H1 (cell line): ENCODE measurements at regions not wholly inside any gene's neighbourhood (a gene's known extent, or its start where the extent isn't known, plus 50 kb on each side); places are given as distances from the start of the nearest gene placed in this dataset.
"Not testable (repeated sequence)": the region's sequence is repeated elsewhere in the genome, so short reads cannot be mapped to it uniquely, and the experiment has no call there.

Source experiments
- CTCF ChIA-PET: fragments of 300-600 bp; sonication (Branson Sonifier 250); formaldehyde crosslinking; loops from one replicate; lab custom pipeline; 2021; ENCODE audit not compliant: partially characterized antibody; lab: Charles Lee
- POLR2A ChIA-PET: fragments of 300-600 bp; sonication (Branson Sonifier 250); formaldehyde crosslinking; loops from one replicate; lab custom pipeline; 2021; ENCODE audit warnings: inconsistent platforms; ENCODE audit not compliant: partially characterized antibody; lab: Charles Lee
- DNase-seq, 2 experiments: peaks; one replicate each; pipeline versions ENCODE4 v3.0.0 to v3.0.0-alpha.2; 2010 to 2022; ENCODE audit warnings: low spot score in 2 of 2, low read depth in 1 of 2, mixed read lengths in 1 of 2
- FAIRE-seq: peaks from 2 replicates; lab custom pipeline; 2011; peaks lifted over from hg19 to GRCh38; lab: Jason Lieb, UNC
- H2AFZ ChIP-seq: 2 replicates; pipeline ENCODE4 v1.8.1; 2012; ENCODE audit warnings: low read length, inconsistent platforms
- H2AK5ac ChIP-seq: 2 replicates; pipeline ENCODE4 v1.6.1; 2013; ENCODE audit warnings: low read depth, low read length
- H2BK120ac ChIP-seq: replicated peaks from 2 replicates; pipeline ENCODE3; 2013; ENCODE audit warnings: low read depth, low read length, inconsistent platforms
- H2BK12ac ChIP-seq: 2 replicates; pipeline ENCODE4 v1.6.1; 2013; ENCODE audit warnings: low read depth, low read length
- H2BK15ac ChIP-seq: 2 replicates; pipeline ENCODE4 v1.6.1; 2013; ENCODE audit warnings: low read length
- H2BK20ac ChIP-seq: 2 replicates; pipeline ENCODE4 v1.6.1; 2013; ENCODE audit warnings: low read length
- H2BK5ac ChIP-seq: 2 replicates; pipeline ENCODE4 v1.6.1; 2013; ENCODE audit warnings: low read depth, low read length
- H3K14ac ChIP-seq: 2 replicates; pipeline ENCODE4 v1.6.1; 2013; ENCODE audit warnings: inconsistent platforms; ENCODE audit not compliant: insufficient read length
- H3K18ac ChIP-seq: 2 replicates; pipeline ENCODE4 v1.6.1; 2013; ENCODE audit warnings: low read length; ENCODE audit errors: extremely low read depth
- H3K23ac ChIP-seq: 2 replicates; pipeline ENCODE4 v1.6.1; 2013; ENCODE audit warnings: inconsistent platforms; ENCODE audit not compliant: insufficient read length
- H3K23me2 ChIP-seq: 2 replicates; pipeline ENCODE4 v1.6.1; 2013; ENCODE audit warnings: low read depth, low read length
- H3K27ac ChIP-seq: 2 replicates; pipeline ENCODE4 v1.6.1; 2011; ENCODE audit warnings: low read depth, low read length, inconsistent platforms
- H3K27me3 ChIP-seq, 4 experiments: replicated peaks in 1 of 4; 1 replicate in 1 of 4; 2 replicates in 3 of 4; pipeline versions ENCODE4 v1.6.1 to v1.8.1; 2011 to 2013; ENCODE audit warnings: low read length in 3 of 4, mild to moderate bottlenecking in 3 of 4, inconsistent platforms in 2 of 4, mixed read lengths in 2 of 4, moderate library complexity in 1 of 4; ENCODE audit not compliant: control insufficient read depth in 3 of 4, insufficient read depth in 3 of 4; ENCODE audit errors: extremely low read depth in 1 of 4
- H3K36me3 ChIP-seq, 4 experiments: 2 replicates each; pipeline versions ENCODE4 v1.6.1 to v1.8.1; 2011 to 2013; ENCODE audit warnings: mild to moderate bottlenecking in 4 of 4, low read length in 3 of 4, moderate library complexity in 2 of 4, control low read depth in 1 of 4, inconsistent platforms in 1 of 4; ENCODE audit not compliant: insufficient read depth in 4 of 4, control insufficient read depth in 2 of 4
- H3K4ac ChIP-seq: replicated peaks from 2 replicates; pipeline ENCODE3; 2013; ENCODE audit warnings: low read length, low read depth, mixed read lengths, inconsistent platforms; ENCODE audit not compliant: insufficient read length
- H3K4me1 ChIP-seq, 4 experiments: replicated peaks in 1 of 4; 1 replicate in 1 of 4; 2 replicates in 3 of 4; pipeline versions ENCODE4 v1.6.1 to v1.8.1; 2011 to 2013; ENCODE audit warnings: low read length in 3 of 4, inconsistent platforms in 2 of 4, mixed read lengths in 1 of 4; ENCODE audit not compliant: insufficient read depth in 4 of 4, control insufficient read depth in 3 of 4
- H3K4me2 ChIP-seq, 2 experiments: 2 replicates each; pipeline versions ENCODE4 v1.6.1 to v1.8.1; 2011 to 2013; ENCODE audit warnings: low read depth in 2 of 2, low read length in 2 of 2, control low read depth in 1 of 2, inconsistent platforms in 1 of 2, mild to moderate bottlenecking in 1 of 2; ENCODE audit not compliant: insufficient read depth in 1 of 2
- H3K4me3 ChIP-seq, 4 experiments: fragments of 200-600, 300-600 bp in 1 of 4; sonication (generic), shearing (Covaris generic), sonication (Bioruptor Twin) in 1 of 4; 2 replicates each; pipeline versions ENCODE4 v1.5.1 to v1.8.1; 2011 to 2016; ENCODE audit warnings: low read length in 4 of 4, low read depth in 3 of 4, control low read depth in 2 of 4, inconsistent platforms in 2 of 4, mild to moderate bottlenecking in 2 of 4, mixed read lengths in 1 of 4, moderate library complexity in 1 of 4; ENCODE audit not compliant: insufficient read depth in 2 of 4; ENCODE audit errors: extremely low read depth in 1 of 4
- H3K56ac ChIP-seq: replicated peaks from 2 replicates; pipeline ENCODE3; 2013; ENCODE audit warnings: low read depth, mild to moderate bottlenecking, mixed read lengths, low read length, inconsistent platforms; ENCODE audit not compliant: insufficient read length
- H3K79me1 ChIP-seq: 2 replicates; pipeline ENCODE4 v1.6.1; 2013; ENCODE audit warnings: low read depth, low read length, control low read depth
- H3K79me2 ChIP-seq, 2 experiments: 2 replicates each; pipeline versions ENCODE4 v1.6.1 to v1.8.1; 2012 to 2013; ENCODE audit warnings: low read length in 2 of 2, mild to moderate bottlenecking in 2 of 2, inconsistent platforms in 1 of 2; ENCODE audit not compliant: insufficient read depth in 2 of 2, control insufficient read depth in 1 of 2
- H3K9ac ChIP-seq, 4 experiments: replicated peaks in 1 of 4; 1 replicate in 1 of 4; 2 replicates in 3 of 4; pipeline versions ENCODE4 v1.6.1 to v1.8.1; 2011 to 2013; ENCODE audit warnings: low read depth in 3 of 4, low read length in 3 of 4, control low read depth in 2 of 4, mild to moderate bottlenecking in 2 of 4, moderate library complexity in 2 of 4, inconsistent platforms in 1 of 4; ENCODE audit errors: extremely low read depth in 1 of 4
- H3K9me3 ChIP-seq, 2 experiments: 2 replicates each; pipeline versions ENCODE4 v1.6.1 to v1.8.1; 2012 to 2013; ENCODE audit warnings: mild to moderate bottlenecking in 2 of 2, moderate library complexity in 2 of 2, control low read depth in 1 of 2, inconsistent platforms in 1 of 2, low read depth in 1 of 2, low read length in 1 of 2, mixed read lengths in 1 of 2; ENCODE audit not compliant: insufficient read depth in 2 of 2
- H4K20me1 ChIP-seq, 2 experiments: replicated peaks in 1 of 2; 2 replicates each; pipeline versions ENCODE3 to v1.8.1; 2011 to 2013; ENCODE audit warnings: inconsistent platforms in 2 of 2, low read length in 2 of 2, mild to moderate bottlenecking in 1 of 2; ENCODE audit not compliant: insufficient read depth in 2 of 2, control insufficient read depth in 1 of 2
- H4K5ac ChIP-seq: 2 replicates; pipeline ENCODE4 v1.6.1; 2013; ENCODE audit warnings: low read length, low read depth, mixed read lengths, inconsistent platforms; ENCODE audit not compliant: insufficient read length
- H4K8ac ChIP-seq: 2 replicates; pipeline ENCODE4 v1.8.0; 2013; ENCODE audit warnings: mild to moderate bottlenecking, moderate library complexity, low read length, inconsistent platforms; ENCODE audit not compliant: insufficient read depth; ENCODE audit errors: extremely low read depth
- H4K91ac ChIP-seq: replicated peaks from 2 replicates; pipeline ENCODE3; 2013; ENCODE audit warnings: low read length, mixed read lengths, inconsistent platforms; ENCODE audit not compliant: insufficient read length
- WGBS, 2 experiments: shearing (Covaris generic) in 1 of 2; methylation state at CpG; one replicate each; pipeline versions ENCODE4 v1.1.6 to v1.1.7; 2013 to 2015; ENCODE audit warnings: low lambda C conversion rate in 2 of 2, mixed read lengths in 2 of 2, inconsistent platforms in 1 of 2, low coverage in 1 of 2, missing lambda C conversion rate in 1 of 2; ENCODE audit not compliant: insufficient replicate concordance in 2 of 2, insufficient coverage in 1 of 2, insufficient read length in 1 of 2; ENCODE audit errors: extremely low coverage in 1 of 2, missing lambda C conversion rate in 1 of 2; 5-methylcytosine and 5-hydroxymethylcytosine counted together

DNA sequence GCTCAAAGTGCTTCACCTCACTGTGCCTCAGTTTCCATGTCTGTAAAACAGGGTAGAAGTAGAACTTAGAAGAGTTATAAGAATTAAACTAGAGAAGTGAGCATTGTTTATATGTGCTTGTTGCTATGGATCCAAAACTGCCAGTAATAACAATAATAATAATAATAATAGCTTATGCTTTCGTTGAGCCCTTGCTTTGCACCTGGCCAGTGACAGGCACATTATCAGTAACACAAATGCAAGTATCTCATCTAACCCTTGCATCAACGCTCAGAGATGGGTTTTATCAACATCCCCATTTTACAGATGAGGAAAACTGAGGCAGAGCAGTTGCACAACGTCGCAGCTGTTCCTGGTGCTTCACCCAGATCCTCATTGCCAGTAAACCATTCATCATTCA is 125.0 kb downstream of the NPIPA8 start:
- H3K79me2 ChIP-seq, DNase-seq, H3K36me3 ChIP-seq, H4K8ac ChIP-seq, H4K20me1 ChIP-seq, H3K79me1 ChIP-seq, H3K4me2 ChIP-seq, H2BK5ac ChIP-seq, H3K23ac ChIP-seq, FAIRE-seq, H3K27me3 ChIP-seq, H2BK12ac ChIP-seq, H3K23me2 ChIP-seq, H3K4ac ChIP-seq, H3K56ac ChIP-seq, H4K5ac ChIP-seq, H2AFZ ChIP-seq, H3K9ac ChIP-seq, H3K4me3 ChIP-seq, H3K4me1 ChIP-seq, H2BK20ac ChIP-seq, H2AK5ac ChIP-seq, H3K14ac ChIP-seq, H3K27ac ChIP-seq, H3K9me3 ChIP-seq, POLR2A ChIA-PET, H3K18ac ChIP-seq, H4K91ac ChIP-seq, H2BK15ac ChIP-seq, CTCF ChIA-PET, H2BK120ac ChIP-seq: not testable (repeated sequence)
- 87% methylated on average over 3 of the region's 4 CpGs; no CpG with 5 or more reads in 1 of the 2 experiments for WGBS, 2 experiments

DNA sequence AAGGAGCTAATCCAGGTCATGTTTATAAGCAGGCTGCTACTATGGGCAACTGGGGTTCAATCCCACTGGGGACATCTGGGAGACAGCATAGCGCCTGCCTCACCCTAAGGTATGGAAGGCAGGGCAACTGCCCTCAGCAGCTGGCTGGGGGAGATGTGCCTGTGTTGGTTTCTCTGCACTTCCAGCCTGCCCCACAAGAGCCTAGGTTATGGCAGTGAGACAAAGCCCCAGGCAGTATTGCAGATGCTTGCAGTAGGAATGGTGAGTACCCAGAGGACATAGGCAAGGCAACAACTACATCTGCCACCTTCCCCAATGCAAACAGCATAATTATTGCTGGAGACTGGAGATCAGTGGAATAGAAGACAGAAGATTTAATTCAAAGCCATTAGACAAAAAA is 131.8 kb downstream of the NPIPA8 start:
- H3K27ac ChIP-seq, CTCF ChIA-PET, H3K79me1 ChIP-seq, H3K4me2 ChIP-seq, DNase-seq, H3K9ac ChIP-seq, H3K4ac ChIP-seq, H3K4me3 ChIP-seq, H2BK5ac ChIP-seq, H3K23ac ChIP-seq, FAIRE-seq, H3K14ac ChIP-seq, H2AFZ ChIP-seq, H3K79me2 ChIP-seq, H2BK12ac ChIP-seq, H2AK5ac ChIP-seq, H2BK120ac ChIP-seq, H4K91ac ChIP-seq, H3K27me3 ChIP-seq, H4K8ac ChIP-seq, H3K23me2 ChIP-seq, H3K18ac ChIP-seq, H2BK15ac ChIP-seq, H3K36me3 ChIP-seq, H4K5ac ChIP-seq, POLR2A ChIA-PET, H3K4me1 ChIP-seq, H3K9me3 ChIP-seq, H3K56ac ChIP-seq, H2BK20ac ChIP-seq, H4K20me1 ChIP-seq: not testable (repeated sequence)
- no CpG with 5 or more reads among the region's 1 CpG for WGBS, 2 experiments
